PC-3 (cell line): ENCODE measurements at regions not wholly inside any gene's neighbourhood (a gene's known extent, or its start where the extent isn't known, plus 50 kb on each side); places are given as distances from the start of the nearest gene placed in this dataset.

ENCODE experiments used
- ATAC-seq: fragments of 200-7000 bp; cut with Tn5 transposase; 2 replicates; pipeline ENCODE4 v1.9.1; 2020; ENCODE audit warnings: mild to moderate bottlenecking, moderate library complexity
- BruUV-seq: library from RNA; stranded (reverse); fragments of 400-500 nt; replicated peaks from 2 replicates; lab custom pipeline; 2021; lab: Mats Ljungman, UMichigan
- CTCF ChIA-PET: fragments of 300-600 bp; sonication (Branson Sonifier 250); formaldehyde crosslinking; loops from one replicate; lab custom pipeline; 2022; ENCODE audit warnings: antibody characterized with exemption; lab: Charles Lee
- POLR2A ChIA-PET: fragments of 300-600 bp; sonication (Branson Sonifier 250); formaldehyde crosslinking; loops from one replicate; lab custom pipeline; 2022; ENCODE audit warnings: antibody characterized with exemption; ENCODE audit not compliant: unreplicated experiment; lab: Charles Lee
- DNase-seq: peaks from one replicate; pipeline ENCODE4 v3.0.0-alpha.2; 2015
- H2AFZ ChIP-seq: fragments of 300-600 bp; sonication (generic); 2 replicates; pipeline ENCODE4 v1.6.0; 2016; ENCODE audit warnings: antibody characterized with exemption, low read length
- H3F3A ChIP-seq: fragments of 300-600 bp; sonication (generic); one replicate; pipeline ENCODE4 v1.6.0; 2017; ENCODE audit warnings: antibody characterized with exemption, low read length, control low read depth, mild to moderate bottlenecking; ENCODE audit not compliant: unreplicated experiment
- H3K27ac ChIP-seq: fragments of 300-600 bp; sonication (generic); 2 replicates; pipeline ENCODE4 v1.5.1; 2016; ENCODE audit warnings: mild to moderate bottlenecking, low read length
- H3K27me3 ChIP-seq: fragments of 300-600 bp; sonication (generic); 2 replicates; pipeline ENCODE4 v1.6.1; 2016; ENCODE audit warnings: low read length, mixed read lengths
- H3K36me3 ChIP-seq: fragments of 300-600 bp; sonication (generic); 2 replicates; pipeline ENCODE4 v1.6.1; 2016; ENCODE audit warnings: low read depth, mixed run types, low read length, mixed read lengths
- H3K4me1 ChIP-seq: fragments of 300-600 bp; sonication (generic); 2 replicates; pipeline ENCODE4 v1.5.1; 2016; ENCODE audit warnings: low read length; ENCODE audit not compliant: insufficient read depth
- H3K4me2 ChIP-seq: fragments of 300-600 bp; sonication (generic); 2 replicates; pipeline ENCODE4 v1.6.0; 2016; ENCODE audit warnings: low read length
- H3K4me3 ChIP-seq: fragments of 300-600 bp; sonication (generic); 2 replicates; pipeline ENCODE4 v1.5.1; 2016; ENCODE audit warnings: mild to moderate bottlenecking, low read length, mixed read lengths
- H3K79me2 ChIP-seq: fragments of 300-600 bp; sonication (generic); 2 replicates; pipeline ENCODE4 v1.6.1; 2017; ENCODE audit warnings: low read length, mixed read lengths
- H3K9ac ChIP-seq: fragments of 300-600 bp; sonication (generic); 2 replicates; pipeline ENCODE4 v1.6.0; 2016; ENCODE audit warnings: mild to moderate bottlenecking, low read length
- H3K9me2 ChIP-seq: fragments of 300-600 bp; sonication (generic); replicated peaks from 2 replicates; pipeline ENCODE4 v1.6.1; 2016; ENCODE audit warnings: mixed run types, low read length, mixed read lengths
- H3K9me3 ChIP-seq: fragments of 300-600 bp; sonication (generic); 2 replicates; pipeline ENCODE4 v1.6.1; 2016; ENCODE audit warnings: low read length, mixed read lengths
- H4K20me1 ChIP-seq: fragments of 300-600 bp; sonication (generic); 2 replicates; pipeline ENCODE4 v1.6.1; 2016; ENCODE audit warnings: low read length, mixed read lengths
- EZH2 ChIP-seq: fragments of 300-600 bp; sonication (generic); IDR thresholded peaks from one replicate; pipeline ENCODE4 v1.6.1; 2017; ENCODE audit warnings: antibody characterized with exemption, mild to moderate bottlenecking, low read length; ENCODE audit not compliant: unreplicated experiment
- EZH2phosphoT487 ChIP-seq: fragments of 300-600 bp; sonication (generic); IDR thresholded peaks from 2 replicates; pipeline ENCODE4 v1.6.1; 2018; ENCODE audit warnings: mild to moderate bottlenecking, antibody characterized with exemption, low read length, borderline replicate concordance
- intact Hi-C: fragments of 100-400 bp; cut with micrococcal nuclease; formaldehyde crosslinking; loops from 2 replicates; pipeline ENCODE4 v1.9.0; 2023
- TF ChIP-seq, protein P1 (sequence below): fragments of 300-600 bp; sonication (generic); conservative IDR thresholded peaks from 2 replicates; pipeline ENCODE4 v1.5.1; 2017; ENCODE audit warnings: antibody characterized with exemption, low read depth, mild to moderate bottlenecking, low read length

- ATAC-seq (peak; percentile 87), DNase-seq (peak; percentile 90)
- no peaks in the 10 kb centered on the region for H3K79me2 ChIP-seq
- H4K20me1 ChIP-seq, result no peaks in the 10 kb centered on the region
- no peaks in the 10 kb centered on the region for H3K9me3 ChIP-seq
- H3F3A ChIP-seq, result no peaks in the 10 kb centered on the region
- intact Hi-C loops, result loop anchor here (1.0 to 2.0 kb wide), 4 partner anchors 29 to 288 kb away; no protein-coding TSS in a partner anchor
- H3K4me1 ChIP-seq, result peaks cover 40% of the 10 kb centered on the region
- ChIA-PET CTCF (interaction anchor here (0.5 to 0.9 kb wide), 2 partner anchors 59 to 289 kb away, joined by 3 to 9 read pairs; no protein-coding TSS in a partner anchor), POLR2A (no interaction called here)
- no peaks in the 10 kb centered on the region for H3K9me2 ChIP-seq
- peak overlapping the region; percentile 48 for H3K4me3 ChIP-seq
- H3K36me3 ChIP-seq, result no peaks in the 10 kb centered on the region
- BruUV-seq, result no TSS peak
- peak overlapping the region; percentile 35; the same call in 1 of the 2 replicates for H2AFZ ChIP-seq
- no peak overlapping the region for H3K9ac ChIP-seq
- peak overlapping the region; percentile 73 for H3K4me2 ChIP-seq
- no peaks in the 10 kb centered on the region for H3K27me3 ChIP-seq
- H3K27ac ChIP-seq, result peak overlapping the region; percentile 47
- TF ChIP-seq, protein P1, sequence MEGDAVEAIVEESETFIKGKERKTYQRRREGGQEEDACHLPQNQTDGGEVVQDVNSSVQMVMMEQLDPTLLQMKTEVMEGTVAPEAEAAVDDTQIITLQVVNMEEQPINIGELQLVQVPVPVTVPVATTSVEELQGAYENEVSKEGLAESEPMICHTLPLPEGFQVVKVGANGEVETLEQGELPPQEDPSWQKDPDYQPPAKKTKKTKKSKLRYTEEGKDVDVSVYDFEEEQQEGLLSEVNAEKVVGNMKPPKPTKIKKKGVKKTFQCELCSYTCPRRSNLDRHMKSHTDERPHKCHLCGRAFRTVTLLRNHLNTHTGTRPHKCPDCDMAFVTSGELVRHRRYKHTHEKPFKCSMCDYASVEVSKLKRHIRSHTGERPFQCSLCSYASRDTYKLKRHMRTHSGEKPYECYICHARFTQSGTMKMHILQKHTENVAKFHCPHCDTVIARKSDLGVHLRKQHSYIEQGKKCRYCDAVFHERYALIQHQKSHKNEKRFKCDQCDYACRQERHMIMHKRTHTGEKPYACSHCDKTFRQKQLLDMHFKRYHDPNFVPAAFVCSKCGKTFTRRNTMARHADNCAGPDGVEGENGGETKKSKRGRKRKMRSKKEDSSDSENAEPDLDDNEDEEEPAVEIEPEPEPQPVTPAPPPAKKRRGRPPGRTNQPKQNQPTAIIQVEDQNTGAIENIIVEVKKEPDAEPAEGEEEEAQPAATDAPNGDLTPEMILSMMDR, result no peak
- TF ChIP-seq EZH2phosphoT487 (no peak), EZH2 (no peak)
Observed at GRCh38 chr3:180306691-180307090, 270.0 kb upstream of the PEX5L start.

DNA sequence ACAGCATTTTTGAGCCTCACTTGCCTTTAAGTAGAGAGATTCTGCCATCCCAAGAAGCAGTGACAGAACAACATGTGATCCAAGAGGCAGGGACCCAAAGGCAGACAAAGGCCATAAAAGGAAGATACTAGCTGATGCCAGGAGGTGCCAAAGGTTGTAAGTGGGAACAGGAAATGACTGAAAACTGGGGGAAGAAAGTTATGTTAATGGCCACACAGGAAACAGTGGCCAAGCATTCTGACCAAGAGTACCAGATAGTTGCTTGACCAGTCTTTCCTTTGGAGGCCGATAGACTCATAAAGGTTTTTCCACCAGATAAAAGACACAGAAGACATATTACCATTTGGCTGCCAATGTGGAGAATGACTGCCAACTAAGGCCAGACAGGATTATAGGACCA is 274.5 kb upstream of the PEX5L start:
- H3K79me2 ChIP-seq, result no peaks in the 10 kb centered on the region
- ChIA-PET CTCF (no interaction called here), POLR2A (no interaction called here)
- no peaks in the 10 kb centered on the region for H3K9me3 ChIP-seq
- TF ChIP-seq, protein P1, result no peak
- no peak for TF ChIP-seq EZH2
- TF ChIP-seq EZH2phosphoT487, result no peak
- H3K9me2 ChIP-seq, result no peaks in the 10 kb centered on the region
- no TSS peak for BruUV-seq
- H2AFZ ChIP-seq, result no peak overlapping the region
- H3F3A ChIP-seq, result no peaks in the 10 kb centered on the region
- no peaks in the 10 kb centered on the region for H4K20me1 ChIP-seq
- no peak overlapping the region for H3K4me3 ChIP-seq
- intact Hi-C loops, result no loop called here
- DNase-seq (peak; percentile 70), ATAC-seq (peak; percentile 7)
- peaks cover 41% of the 10 kb centered on the region for H3K4me1 ChIP-seq
- no peak overlapping the region for H3K9ac ChIP-seq
- no peaks in the 10 kb centered on the region for H3K36me3 ChIP-seq
- no peak overlapping the region; the same call in 1 of the 2 replicates for H3K27ac ChIP-seq
- no peaks in the 10 kb centered on the region for H3K27me3 ChIP-seq
- H3K4me2 ChIP-seq, result peak overlapping the region; percentile 23; the same call in 1 of the 2 replicates

- H4K20me1 ChIP-seq, result no peaks in the 10 kb centered on the region
- BruUV-seq, result no TSS peak
- ATAC-seq, result no peak
- H3K4me3 ChIP-seq, result no peak overlapping the region
- no peaks in the 10 kb centered on the region for H3K9me3 ChIP-seq
- ChIA-PET POLR2A (interaction anchor here (0.6 kb wide), 1 partner anchor 234 kb away, joined by 3 read pairs; no protein-coding TSS in a partner anchor), CTCF (no interaction called here)
- no peaks in the 10 kb centered on the region for H3K9me2 ChIP-seq
- H3K36me3 ChIP-seq, result no peaks in the 10 kb centered on the region
- no peak overlapping the region for H3K4me2 ChIP-seq
- no peak overlapping the region for H3K9ac ChIP-seq
- no peak for TF ChIP-seq EZH2phosphoT487
- TF ChIP-seq, protein P1, result no peak
- no peak for TF ChIP-seq EZH2
- H3F3A ChIP-seq, result no peaks in the 10 kb centered on the region
- H3K4me1 ChIP-seq, result peaks cover 33% of the 10 kb centered on the region
- intact Hi-C loops, result no loop called here
- no peak overlapping the region for H3K27ac ChIP-seq
- no peaks in the 10 kb centered on the region for H3K79me2 ChIP-seq
- H2AFZ ChIP-seq, result no peak overlapping the region
- H3K27me3 ChIP-seq, result no peaks in the 10 kb centered on the region
- no peak for DNase-seq
Observed at GRCh38 chr3:180316321-180316720, 279.6 kb upstream of the PEX5L start.
